Endothelial cell of umbilical vein (primary cell): ENCODE measurements at regions not wholly inside any gene's neighbourhood (a gene's known extent, or its start where the extent isn't known, plus 50 kb on each side); places are given as distances from the start of the nearest gene placed in this dataset.

Experiments
- EZH2 ChIP-seq: IDR thresholded peaks from 2 replicates; pipeline ENCODE4 v1.6.1; 2012; ENCODE audit warnings: borderline replicate concordance, low read depth, mild to moderate bottlenecking, moderate library complexity, low read length, inconsistent platforms; ENCODE audit not compliant: severe bottlenecking
- FOS ChIP-seq: IDR thresholded peaks from 2 replicates; pipeline ENCODE4 v1.6.1; 2011; ENCODE audit warnings: mild to moderate bottlenecking, low read length, moderate library complexity, borderline replicate concordance; ENCODE audit not compliant: insufficient read depth
- POLR2A ChIP-seq: IDR thresholded peaks from 2 replicates; pipeline ENCODE4 v1.6.1; 2012; ENCODE audit warnings: low read depth, mild to moderate bottlenecking, control low read depth, low read length
- TF ChIP-seq, protein P1 (sequence below), 2 donors: IDR thresholded peaks; 1 replicate in 1 of 2; 2 replicates in 1 of 2; pipeline ENCODE4 v1.5.1; 2011; ENCODE audit warnings: low read length in 2 of 2, mild to moderate bottlenecking in 2 of 2, moderate library complexity in 2 of 2, control low read depth in 1 of 2, inconsistent platforms in 1 of 2, low read depth in 1 of 2; ENCODE audit not compliant: insufficient read depth in 1 of 2; ENCODE audit errors: extremely low read depth in 1 of 2

DNA sequence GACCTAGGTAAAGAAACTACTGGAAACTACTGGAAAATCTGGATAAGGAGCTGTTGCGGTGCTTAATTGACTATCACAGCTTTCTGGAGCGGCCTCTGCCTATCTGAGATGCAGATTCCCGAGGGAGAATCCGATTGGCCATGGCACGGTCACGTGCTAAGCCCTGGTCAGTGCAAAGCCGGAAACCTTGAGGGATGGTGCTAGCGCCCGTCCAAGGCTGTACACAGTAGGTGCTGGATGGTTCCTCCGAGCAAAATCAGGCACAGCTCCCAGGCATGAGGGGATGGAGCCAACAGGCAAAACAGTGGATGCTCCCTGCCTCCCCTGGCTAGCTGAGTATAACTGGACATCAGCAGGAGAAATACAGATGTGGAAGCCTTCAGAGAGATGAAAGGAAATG, 238.7 kb upstream of the HES1 start:
- no peak for TF ChIP-seq POLR2A
- TF ChIP-seq, protein P1, sequence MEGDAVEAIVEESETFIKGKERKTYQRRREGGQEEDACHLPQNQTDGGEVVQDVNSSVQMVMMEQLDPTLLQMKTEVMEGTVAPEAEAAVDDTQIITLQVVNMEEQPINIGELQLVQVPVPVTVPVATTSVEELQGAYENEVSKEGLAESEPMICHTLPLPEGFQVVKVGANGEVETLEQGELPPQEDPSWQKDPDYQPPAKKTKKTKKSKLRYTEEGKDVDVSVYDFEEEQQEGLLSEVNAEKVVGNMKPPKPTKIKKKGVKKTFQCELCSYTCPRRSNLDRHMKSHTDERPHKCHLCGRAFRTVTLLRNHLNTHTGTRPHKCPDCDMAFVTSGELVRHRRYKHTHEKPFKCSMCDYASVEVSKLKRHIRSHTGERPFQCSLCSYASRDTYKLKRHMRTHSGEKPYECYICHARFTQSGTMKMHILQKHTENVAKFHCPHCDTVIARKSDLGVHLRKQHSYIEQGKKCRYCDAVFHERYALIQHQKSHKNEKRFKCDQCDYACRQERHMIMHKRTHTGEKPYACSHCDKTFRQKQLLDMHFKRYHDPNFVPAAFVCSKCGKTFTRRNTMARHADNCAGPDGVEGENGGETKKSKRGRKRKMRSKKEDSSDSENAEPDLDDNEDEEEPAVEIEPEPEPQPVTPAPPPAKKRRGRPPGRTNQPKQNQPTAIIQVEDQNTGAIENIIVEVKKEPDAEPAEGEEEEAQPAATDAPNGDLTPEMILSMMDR (IDR thresholded peaks at IDR 0.05; ENCODE audit: extremely low read depth in 1 of 2, insufficient read depth in 1 of 2, low read depth in 1 of 2, low read length in 2 of 2) = no peak
- no peak for TF ChIP-seq EZH2
- no peak for TF ChIP-seq FOS
